ENCODE measurements at regions not wholly inside any gene's neighbourhood (a gene's known extent, or its start where the extent isn't known, plus 50 kb on each side); places are given as distances from the start of the nearest gene placed in this dataset.

DNA sequence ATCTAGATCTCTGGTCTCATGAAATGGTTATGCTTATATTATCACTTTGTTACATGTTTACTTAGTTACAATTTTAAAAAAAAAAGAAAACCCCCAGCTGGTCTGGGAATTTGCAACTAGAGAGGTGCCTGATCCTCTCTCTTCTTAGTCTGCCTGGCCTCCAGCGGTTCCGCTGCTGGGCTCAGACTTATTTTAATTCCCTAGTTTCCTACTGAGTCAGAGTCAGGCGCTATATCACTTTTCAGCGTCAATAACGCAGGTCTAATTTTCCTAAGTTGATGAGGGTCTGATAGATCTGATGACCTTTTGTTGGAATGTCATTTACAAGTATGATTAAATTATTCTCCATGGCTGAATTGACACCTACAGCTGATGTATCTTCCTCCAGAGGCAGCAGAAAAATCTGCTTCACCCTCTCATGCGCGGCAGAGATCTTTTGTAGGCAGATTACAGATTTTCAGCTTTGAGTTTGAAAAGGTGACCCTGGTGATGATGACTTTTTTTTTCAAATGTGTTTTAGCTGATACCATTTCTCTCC is 391.0 kb downstream of the CBLN4 start:
- DNase-seq (ENCODE audit: extremely low read depth, low read depth) = no peak

DNA sequence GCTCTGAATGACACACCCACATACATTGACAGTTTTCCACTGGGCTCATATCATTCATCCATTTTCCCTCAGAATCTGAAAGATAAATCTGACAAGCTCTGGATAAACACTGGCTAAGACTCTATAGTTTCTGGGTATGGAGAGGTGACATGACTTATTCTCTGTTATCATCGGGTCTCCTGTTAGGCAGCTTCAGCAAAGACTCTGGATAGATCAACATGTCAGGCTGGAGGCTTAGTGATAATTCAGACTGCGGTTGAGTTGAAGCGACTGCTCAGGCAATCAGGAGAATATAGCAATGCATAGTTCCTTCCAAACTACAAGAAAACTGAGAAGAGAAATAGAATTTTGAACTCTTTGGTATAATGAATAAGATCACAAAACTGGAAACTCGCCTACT is 394.6 kb downstream of the CBLN4 start:
- no peak for DNase-seq (ENCODE audit: extremely low read depth, low read depth)

DNA sequence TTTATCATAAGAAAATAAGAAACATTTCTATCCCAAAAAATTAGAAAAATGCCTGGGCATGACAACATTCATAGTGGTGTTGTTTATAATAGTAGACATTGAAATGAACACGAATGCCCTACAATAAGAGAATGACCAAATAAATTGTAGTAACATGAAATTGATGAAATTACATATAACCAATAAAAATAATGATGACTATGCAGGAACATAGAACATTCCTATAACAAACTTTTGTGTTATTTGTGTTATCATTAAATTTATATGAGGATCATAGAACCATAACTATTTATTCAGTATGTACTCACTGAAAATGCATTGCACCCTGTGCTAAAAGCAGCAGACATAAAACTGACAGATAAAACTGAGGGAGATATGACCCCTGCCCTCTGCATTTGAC is 399.7 kb downstream of the CBLN4 start:
- DNase-seq (ENCODE audit: extremely low read depth, low read depth) = no peak

DNA sequence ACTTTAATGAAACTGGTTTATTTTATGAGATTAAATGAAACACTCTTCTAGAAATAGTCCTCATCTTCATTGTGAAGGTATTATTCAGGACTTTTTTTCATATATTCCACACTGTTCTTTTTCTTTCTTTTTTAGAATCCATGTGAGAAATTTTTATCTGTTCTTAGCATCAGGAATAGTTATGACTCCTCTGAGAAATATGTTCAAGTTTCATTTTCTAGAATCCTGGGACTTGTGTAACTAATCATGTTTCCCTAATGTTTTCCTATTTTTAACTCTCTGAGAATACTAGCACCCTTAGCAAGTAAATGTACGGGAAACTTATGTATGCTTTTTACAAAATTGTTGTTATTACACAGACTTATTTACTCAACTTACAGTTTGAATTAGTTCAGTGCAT is 407.8 kb downstream of the CBLN4 start:
- no peak for DNase-seq (ENCODE audit: extremely low read depth, low read depth)

DNA sequence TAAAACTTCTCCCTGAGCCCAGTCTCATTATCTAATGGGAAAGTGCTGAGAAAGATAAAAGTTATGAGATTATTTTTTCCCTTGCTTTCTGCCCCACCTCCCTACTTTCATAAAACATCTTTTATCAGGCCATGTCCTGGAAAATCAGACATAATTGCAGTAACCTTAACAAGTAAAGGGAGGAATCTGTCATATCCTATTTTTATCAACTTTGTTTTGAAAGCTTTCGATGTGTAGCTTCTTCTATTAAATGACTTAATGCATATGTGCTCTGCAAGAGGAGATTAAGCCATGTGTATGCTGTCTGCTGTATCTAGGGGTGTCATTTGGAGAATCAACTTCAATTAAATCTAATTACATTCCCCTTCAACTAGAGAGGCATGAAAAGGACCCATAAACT is 408.9 kb downstream of the CBLN4 start:
- no peak for DNase-seq (ENCODE audit: extremely low read depth, low read depth)

DNA sequence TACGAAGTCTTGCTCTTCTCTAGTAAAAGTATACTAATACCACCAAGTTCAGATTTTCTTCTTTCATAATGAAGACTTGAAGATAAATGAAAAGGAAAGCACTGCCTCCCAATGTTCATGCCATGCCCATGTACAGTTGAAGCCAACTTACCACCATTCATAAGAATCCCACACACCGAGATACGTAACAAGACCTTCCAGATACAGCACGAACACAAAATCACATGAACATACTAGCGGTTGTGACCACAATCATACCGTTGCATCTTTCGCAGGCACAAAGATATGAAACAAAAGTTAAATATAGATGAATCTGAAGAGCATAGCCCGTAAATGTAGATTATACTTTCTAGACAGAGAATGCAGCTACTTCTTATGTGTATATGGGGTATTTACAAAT is 412.5 kb downstream of the CBLN4 start:
- no peak for DNase-seq (ENCODE audit: extremely low read depth, low read depth)

DNA sequence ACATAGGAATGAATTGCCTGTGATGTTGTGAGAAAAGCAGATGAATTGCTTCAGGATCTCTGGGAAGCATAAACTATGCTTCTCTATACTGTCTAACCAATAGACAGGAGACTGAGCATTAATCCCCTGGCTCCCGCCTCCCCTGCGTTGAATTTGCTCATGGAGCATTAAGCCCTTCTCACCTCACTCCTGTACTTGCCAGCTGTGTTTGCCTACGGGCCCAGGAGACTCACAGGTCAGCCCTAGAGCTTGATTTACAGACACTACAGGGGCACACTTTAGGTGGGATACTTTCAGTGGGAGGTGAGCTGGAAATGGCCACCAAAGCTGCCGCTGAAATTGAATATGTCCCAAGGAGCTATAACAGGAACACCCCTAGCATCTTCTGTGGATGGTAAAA is 418.7 kb downstream of the CBLN4 start:
- no peak for DNase-seq (ENCODE audit: extremely low read depth, low read depth)

DNA sequence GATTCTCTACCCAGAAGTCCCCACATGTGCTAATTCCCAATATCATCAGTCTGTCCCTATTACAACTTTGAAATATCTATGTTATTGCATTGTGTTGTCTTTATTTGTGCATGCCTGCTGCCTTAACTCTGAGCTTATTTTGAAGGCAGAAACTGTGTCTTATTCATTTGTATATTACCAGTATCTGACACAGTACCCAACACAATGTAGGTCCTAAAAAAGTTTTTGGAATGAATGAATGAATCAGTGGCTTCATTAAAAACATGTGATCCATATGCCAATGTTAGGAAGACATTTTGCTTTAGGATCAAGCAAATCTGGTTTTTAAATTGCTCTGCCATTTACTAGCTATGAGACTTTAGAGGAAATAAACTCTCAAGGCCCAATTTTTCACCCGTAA is 420.4 kb downstream of the CBLN4 start:
- no peak for DNase-seq (ENCODE audit: extremely low read depth, low read depth)

DNA sequence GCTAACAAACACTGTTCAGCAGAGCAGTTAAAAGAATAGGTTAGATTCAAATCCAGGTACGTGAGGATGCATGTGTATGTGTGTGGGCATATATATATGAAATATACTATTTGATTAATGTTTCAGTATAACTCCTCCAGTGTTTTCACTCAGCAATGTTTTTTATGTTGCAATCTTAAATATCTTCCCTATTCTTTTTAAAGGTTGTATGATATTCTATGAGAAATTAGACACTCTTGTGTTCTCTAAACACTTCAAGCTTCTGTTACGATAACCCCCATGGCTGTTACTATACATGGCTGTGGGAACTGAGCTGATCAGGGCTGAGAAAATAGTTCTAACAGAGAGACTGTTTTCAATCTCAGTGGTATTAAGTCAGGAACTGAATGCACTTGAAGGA is 421.0 kb downstream of the CBLN4 start:
- DNase-seq (ENCODE audit: extremely low read depth, low read depth) = no peak

DNA sequence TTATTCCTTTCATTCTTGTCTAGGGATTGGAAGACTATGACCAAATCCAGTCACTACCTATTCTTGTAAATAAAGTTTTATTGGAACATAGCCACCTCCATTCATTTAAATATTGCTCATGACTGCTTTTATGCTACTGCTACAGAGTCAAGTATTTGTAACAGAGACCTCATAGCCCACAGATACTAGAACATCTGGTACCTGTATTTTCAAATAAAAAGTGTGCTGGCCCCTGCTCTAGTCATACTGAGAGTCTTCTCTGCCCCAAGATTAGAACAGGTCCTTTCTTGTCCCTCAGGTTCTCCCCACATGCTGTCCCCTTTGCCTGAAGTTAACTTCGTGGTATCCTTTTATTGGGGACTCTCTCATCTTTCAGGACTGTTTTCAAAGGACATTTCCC is 422.3 kb downstream of the CBLN4 start:
- no peak for DNase-seq (ENCODE audit: extremely low read depth, low read depth)

DNA sequence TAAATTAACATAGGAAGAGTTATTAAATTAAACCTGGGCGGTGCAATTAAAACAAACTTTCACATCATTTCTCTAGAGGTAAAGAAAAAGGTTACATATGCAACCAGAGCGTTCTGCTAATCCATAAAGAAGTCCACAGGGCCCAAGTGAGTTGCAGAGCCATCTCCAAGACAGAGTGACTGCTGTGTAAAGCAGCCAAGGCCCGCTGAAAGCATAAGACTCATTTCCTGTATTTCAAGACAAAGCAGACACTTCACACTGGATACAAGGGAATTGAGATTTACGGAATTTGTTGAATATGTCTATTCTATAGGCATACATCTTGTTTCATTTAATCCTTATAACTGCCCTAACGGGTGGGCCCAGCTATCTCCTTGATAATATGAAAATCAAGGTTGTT is 422.8 kb downstream of the CBLN4 start:
- no peak for DNase-seq (ENCODE audit: extremely low read depth, low read depth)

DNA sequence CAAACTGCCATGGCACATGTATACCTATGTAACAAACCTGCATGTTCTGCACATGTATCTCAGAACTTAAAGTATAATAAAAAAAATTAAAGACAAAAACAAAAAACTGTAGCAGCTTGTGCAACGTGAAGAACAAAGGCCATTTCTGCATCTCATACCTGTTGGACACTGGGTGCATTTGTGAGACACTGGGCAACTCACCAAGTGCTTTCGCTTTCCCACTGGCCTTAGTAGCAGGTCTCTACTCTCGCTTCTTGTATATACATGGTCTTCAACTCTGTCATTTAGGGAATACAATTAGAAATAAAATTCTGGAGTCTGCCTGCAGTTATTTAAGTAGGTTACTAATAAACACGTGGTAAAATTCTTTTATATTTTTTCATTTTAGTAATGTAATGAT is 423.8 kb downstream of the CBLN4 start:
- DNase-seq (ENCODE audit: extremely low read depth, low read depth) = no peak

DNA sequence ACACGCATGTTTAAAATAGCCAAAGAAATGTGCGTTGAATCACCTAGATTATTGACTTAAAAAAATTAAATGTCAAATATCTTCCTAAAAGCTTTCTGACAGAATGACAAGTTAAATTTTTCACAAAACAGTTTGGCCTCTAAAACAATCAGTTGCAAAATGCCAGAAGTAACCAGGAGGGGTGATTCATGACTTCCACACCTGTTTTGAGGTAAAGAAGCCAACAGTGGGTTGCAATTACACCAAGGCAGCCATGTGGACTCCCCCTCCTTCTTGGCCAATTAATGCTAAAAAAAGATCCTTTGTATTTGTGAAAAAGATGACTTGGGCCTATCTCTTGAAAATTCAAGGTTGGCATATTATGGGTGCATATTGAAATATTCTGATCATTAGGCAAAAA is 424.8 kb downstream of the CBLN4 start:
- DNase-seq (ENCODE audit: extremely low read depth, low read depth) = no peak

DNA sequence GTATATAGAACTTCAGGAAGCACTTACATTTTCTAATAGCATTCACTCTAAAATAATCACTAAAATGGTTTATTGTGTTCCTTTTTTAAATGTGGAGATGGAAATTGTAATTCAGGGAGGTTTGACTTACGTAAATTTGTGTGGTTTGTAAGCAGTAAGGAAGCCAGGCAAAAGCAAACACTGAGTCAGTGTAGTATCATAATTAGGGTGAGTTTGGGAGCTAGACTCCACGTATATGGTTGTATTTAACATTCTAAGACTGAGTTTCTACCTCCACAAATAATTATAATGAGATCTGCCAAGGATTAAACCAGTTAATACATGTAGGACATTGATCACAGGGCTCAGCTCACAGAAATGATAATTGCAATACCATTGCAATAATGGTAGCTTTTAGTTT is 425.5 kb downstream of the CBLN4 start:
- no peak for DNase-seq (ENCODE audit: extremely low read depth, low read depth)

DNA sequence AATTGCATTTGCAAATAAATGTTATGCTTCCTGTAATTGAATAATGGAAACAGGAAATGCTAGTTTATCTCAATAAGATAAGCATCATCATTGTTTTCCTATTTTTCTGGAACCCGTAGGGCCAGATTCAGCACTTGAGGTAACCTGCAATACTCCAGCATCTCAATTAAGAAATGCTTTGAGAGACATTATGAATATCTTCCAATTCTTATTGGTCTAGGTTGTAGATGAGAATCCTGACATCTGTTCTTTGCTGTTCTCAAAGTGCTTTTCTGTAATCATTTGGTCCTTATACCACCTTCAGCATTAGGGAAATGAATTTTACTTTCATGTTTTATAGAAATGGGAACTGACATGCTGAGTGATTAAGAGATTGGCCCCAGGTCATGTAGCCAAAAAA is 428.3 kb downstream of the CBLN4 start:
- DNase-seq (ENCODE audit: extremely low read depth, low read depth) = no peak

DNA sequence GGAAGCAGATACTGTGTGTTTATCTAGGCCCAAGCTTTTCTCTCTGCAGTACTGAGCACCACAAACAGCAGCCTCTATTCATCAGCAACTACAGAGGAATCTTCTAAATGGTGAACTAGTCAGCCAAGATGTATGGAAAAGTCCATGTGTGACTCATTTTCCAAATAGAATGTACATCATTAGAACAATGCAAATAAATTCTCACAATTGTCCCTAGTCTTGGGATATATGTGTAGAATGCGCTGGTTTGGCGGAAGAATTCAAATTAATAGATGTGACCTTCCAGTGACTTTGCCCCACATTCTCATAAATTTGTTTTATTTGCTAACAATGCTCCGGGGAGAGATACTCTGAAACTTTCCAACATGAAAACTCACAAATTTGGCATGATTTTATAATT is 436.2 kb downstream of the CBLN4 start:
- no peak for DNase-seq (ENCODE audit: extremely low read depth, low read depth)

DNA sequence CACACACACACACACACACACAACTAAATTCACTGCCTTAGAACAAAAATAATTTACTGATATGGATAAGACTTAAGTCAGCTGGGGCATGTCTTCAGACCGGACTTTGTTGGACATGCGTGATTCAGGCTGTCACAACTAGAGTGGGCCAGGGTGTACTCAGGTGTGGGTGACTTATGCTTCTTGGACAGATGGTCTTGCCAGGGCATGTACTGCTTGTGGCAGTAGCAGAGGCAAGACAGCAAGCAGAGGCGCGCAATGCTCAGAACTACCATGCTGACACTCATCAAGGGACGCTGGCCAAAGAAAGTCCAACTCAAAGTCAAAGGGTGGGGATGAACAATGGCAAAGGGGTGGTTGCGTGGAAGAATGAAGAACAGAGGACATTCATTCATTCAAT is 437.5 kb downstream of the CBLN4 start:
- no peak for DNase-seq (ENCODE audit: extremely low read depth, low read depth)

DNA sequence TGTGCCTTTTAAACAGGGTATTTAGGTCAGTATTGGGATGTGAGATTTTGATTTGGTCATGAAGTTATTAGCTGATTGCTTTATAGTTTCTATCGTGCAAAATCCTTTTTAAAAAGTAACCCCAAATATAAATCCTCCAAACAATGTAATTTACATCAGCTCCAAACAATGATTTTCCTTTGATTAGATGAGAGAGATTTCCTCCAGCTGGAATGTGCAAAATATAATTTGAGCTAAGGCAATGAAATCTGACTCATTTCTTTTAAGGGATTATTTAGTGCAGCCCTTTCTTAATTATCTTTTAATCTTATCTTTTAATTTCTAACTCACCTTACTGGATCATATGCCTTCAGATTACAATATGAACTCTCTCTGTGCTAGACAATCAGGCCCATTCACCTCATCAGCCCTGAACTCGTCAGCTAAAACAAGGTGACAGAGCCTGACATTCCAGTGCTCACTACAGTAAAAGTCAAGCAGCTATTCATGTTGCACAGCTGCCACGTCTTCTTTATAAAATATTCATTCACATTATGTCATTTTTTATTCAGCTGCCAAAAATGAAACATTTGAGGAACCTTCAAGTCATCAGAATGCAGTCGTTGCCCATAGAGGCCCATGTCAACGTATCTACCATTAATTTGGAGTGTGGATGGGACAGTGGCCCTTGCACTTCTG is 440.1 kb downstream of the CBLN4 start:
- no peak for DNase-seq (ENCODE audit: extremely low read depth, low read depth)

DNA sequence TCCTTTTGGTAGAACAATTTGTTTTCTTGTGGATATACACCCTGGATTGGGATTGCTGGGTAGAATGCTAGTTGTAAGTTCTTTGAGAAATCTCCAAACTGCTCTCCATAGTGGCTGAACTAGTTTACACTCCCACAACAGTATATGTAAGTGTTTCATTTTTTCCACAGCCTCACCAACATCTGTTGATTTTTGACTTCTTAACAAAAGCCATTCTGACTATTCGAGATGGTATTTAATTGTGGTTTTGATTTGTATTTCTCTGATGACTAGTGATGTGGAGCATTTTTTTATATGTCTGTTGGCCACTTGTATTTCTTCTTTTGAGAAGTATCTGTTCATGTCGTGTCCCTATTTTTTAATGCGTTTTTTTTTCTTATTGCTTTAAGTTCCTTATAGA is 444.1 kb downstream of the CBLN4 start:
- no peak for DNase-seq (ENCODE audit: extremely low read depth, low read depth)

DNA sequence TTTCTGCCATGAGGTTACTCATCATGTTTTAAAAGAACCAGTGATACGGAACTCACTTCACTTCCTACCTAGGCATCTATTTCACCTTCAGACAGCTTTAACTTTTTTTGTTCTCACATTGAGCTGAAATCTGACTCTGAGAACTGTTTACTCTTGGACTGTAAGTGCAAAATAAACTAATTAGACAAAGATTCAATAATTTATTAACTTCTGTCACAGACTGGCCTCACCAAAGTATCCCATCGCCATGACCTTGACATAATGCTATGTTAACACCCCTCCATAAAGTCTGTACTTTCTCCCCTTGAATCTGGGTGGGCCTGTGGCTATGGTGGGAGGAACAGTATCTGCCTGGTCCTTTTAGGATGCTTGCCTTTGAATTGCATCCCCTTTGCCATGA is 448.1 kb downstream of the CBLN4 start:
- no peak for DNase-seq (ENCODE audit: extremely low read depth, low read depth)

DNA sequence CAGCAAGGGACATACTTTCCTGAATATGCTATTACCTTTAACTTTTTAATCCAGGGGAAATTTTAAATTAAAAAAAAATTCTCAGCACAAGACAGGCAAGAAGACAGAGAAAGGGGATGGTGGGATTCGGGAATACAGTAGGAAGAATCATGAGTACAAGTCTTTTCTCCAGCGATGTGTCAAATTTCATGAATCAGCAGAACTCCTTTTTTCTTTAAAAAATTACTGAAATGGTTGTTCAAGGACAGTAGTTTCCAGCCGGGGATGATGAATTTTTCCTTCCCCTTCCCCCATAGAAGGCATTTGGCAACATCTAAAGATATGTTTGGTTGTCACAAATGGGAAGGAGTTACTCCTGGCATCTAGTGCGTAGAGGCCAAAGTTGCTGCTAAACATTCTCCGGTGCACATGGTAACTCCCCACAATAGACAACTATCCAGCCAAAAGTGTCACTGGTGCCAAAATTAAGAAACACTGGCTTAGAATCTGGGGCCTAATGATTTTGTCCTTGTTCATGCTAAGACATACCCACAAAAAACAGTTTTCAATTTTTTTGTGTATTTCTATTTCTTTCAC is 450.2 kb downstream of the CBLN4 start:
- no peak for DNase-seq (ENCODE audit: extremely low read depth, low read depth)

DNA sequence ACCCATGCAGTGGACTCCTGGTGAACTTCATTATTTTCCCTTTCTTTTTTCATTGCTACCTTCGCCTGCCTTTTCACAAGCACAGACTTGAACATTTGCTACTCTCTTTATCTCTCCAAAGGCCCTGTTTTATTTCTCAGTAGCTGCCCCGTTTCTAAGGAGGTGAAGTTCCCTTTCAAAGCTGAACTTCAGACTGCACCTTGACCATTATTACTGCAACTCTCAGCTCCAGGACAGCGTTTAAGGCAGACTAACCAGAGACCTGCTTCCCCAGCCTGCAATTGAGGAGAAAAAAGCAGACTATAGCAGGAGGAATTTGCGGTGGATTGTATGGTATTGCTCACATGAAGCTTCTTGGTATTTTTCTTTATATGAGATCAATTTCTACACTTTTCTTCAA is 460.7 kb downstream of the CBLN4 start:
- DNase-seq (ENCODE audit: extremely low read depth, low read depth) = no peak

DNA sequence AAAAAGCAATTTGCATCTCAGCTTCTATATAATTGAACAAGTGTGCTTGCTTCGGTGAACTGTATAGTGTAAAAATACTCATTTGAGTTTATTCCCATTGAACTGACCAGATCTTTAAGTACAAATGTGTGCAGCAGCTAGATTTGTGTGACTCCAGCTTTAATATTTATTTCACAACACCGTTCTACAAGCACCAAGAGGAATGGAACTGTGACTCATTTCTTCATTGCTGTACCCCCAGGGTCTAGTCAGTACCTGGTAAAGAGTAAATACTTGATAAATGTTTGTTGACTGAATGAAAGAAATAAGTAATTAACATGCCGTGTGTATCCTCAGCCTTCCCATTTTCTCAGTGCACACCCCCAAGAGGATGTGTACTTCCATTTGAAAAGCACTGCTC is 464.8 kb downstream of the CBLN4 start:
- DNase-seq (ENCODE audit: extremely low read depth, low read depth) = no peak
